OCI-LY7 (cell line): ENCODE measurements at regions not wholly inside any gene's neighbourhood (a gene's known extent, or its start where the extent isn't known, plus 50 kb on each side); places are given as distances from the start of the nearest gene placed in this dataset.
A peak's percentile ranks its signal among the peaks of the same experiment; 100 is the strongest.

Experiments used
- BruUV-seq: library from RNA; stranded (reverse); fragments of 400-500 nt; replicated peaks from 2 replicates; lab custom pipeline; 2021; lab: Mats Ljungman, UMichigan
- CTCF ChIA-PET: fragments of 300-600 bp; sonication (Branson Sonifier 250); formaldehyde crosslinking; loops from one replicate; lab custom pipeline; 2022; ENCODE audit warnings: antibody characterized with exemption; ENCODE audit not compliant: unreplicated experiment; lab: Charles Lee
- POLR2A ChIA-PET: fragments of 300-600 bp; sonication (Branson Sonifier 250); formaldehyde crosslinking; loops from one replicate; lab custom pipeline; 2022; ENCODE audit warnings: antibody characterized with exemption; lab: Charles Lee
- DNase-seq: peaks from one replicate; pipeline ENCODE4 v3.0.0-alpha.2; 2015; ENCODE audit warnings: low spot score
- H2AFZ ChIP-seq: fragments of 200-600 bp; sonication (generic), shearing (Covaris generic); 2 replicates; pipeline ENCODE4 v1.6.1; 2014; ENCODE audit warnings: mild to moderate bottlenecking, antibody characterized with exemption, low read length, moderate library complexity
- H3K27ac ChIP-seq: fragments of 200-600 bp; sonication (generic); 2 replicates; pipeline ENCODE4 v1.5.1; 2014; ENCODE audit warnings: mixed run types, low read depth, mild to moderate bottlenecking, moderate library complexity, low read length, inconsistent platforms; ENCODE audit not compliant: poor library complexity, severe bottlenecking
- H3K36me3 ChIP-seq: fragments of 200-600 bp; sonication (generic); 2 replicates; pipeline ENCODE4 v1.6.1; 2014; ENCODE audit warnings: mild to moderate bottlenecking, antibody characterized with exemption, low read length, moderate library complexity, mixed read lengths; ENCODE audit not compliant: insufficient read depth
- H3K4me1 ChIP-seq: fragments of 200-600 bp; sonication (generic); 2 replicates; pipeline ENCODE4 v1.5.1; 2014; ENCODE audit warnings: mild to moderate bottlenecking, low read length; ENCODE audit not compliant: insufficient read depth, poor library complexity, severe bottlenecking
- H3K4me2 ChIP-seq: fragments of 200-600 bp; sonication (generic); 2 replicates; pipeline ENCODE4 v1.6.1; 2014; ENCODE audit warnings: mild to moderate bottlenecking, low read length
- H3K4me3 ChIP-seq: fragments of 200-600 bp; sonication (generic); 2 replicates; pipeline ENCODE4 v1.5.1; 2014; ENCODE audit warnings: mild to moderate bottlenecking, low read depth, low read length; ENCODE audit not compliant: poor library complexity, severe bottlenecking
- H3K79me2 ChIP-seq: fragments of 200-600 bp; sonication (generic); 2 replicates; pipeline ENCODE4 v1.6.1; 2016; ENCODE audit warnings: low read depth, mild to moderate bottlenecking, low read length, moderate library complexity, mixed read lengths; ENCODE audit not compliant: insufficient read depth
- H3K9me2 ChIP-seq: fragments of 200-600 bp; sonication (generic); 2 replicates; pipeline ENCODE4 v1.6.1; 2016; ENCODE audit warnings: mild to moderate bottlenecking, low read length, mixed read lengths; ENCODE audit not compliant: insufficient read depth
- H3K9me3 ChIP-seq: fragments of 200-600 bp; sonication (generic); 2 replicates; pipeline ENCODE4 v1.6.1; 2014; ENCODE audit warnings: mild to moderate bottlenecking, mixed run types, low read length, mixed read lengths
- H4K20me1 ChIP-seq: fragments of 200-600 bp; sonication (generic); 2 replicates; pipeline ENCODE4 v1.6.1; 2014; ENCODE audit warnings: mild to moderate bottlenecking, antibody characterized with exemption, low read length, moderate library complexity, mixed read lengths; ENCODE audit not compliant: insufficient read depth
- CTCF ChIP-seq: fragments of 200-600 bp; sonication (generic); conservative IDR thresholded peaks from 2 replicates; pipeline ENCODE4 v1.5.1; 2014; ENCODE audit warnings: mild to moderate bottlenecking, antibody characterized with exemption, low read length, moderate library complexity, mixed read lengths
- EZH2phosphoT487 ChIP-seq: fragments of 200-600 bp; sonication (generic); IDR thresholded peaks from 2 replicates; pipeline ENCODE4 v1.6.1; 2018; ENCODE audit warnings: low read depth, borderline replicate concordance, mild to moderate bottlenecking, mixed run types, antibody characterized with exemption, low read length, moderate library complexity, mixed read lengths
- intact Hi-C: fragments of 100-400 bp; cut with micrococcal nuclease; formaldehyde crosslinking; loops from one replicate; pipeline ENCODE4 v1.10.0; 2022; ENCODE audit not compliant: unreplicated experiment

GRCh38 chr7:112970771-112971170, 115.9 kb downstream of the GPR85 start:
- H2AFZ ChIP-seq = no peak overlapping the region
- H3K4me2 ChIP-seq = no peak overlapping the region
- no peaks in the 10 kb centered on the region for H3K9me2 ChIP-seq
- ChIA-PET CTCF (no interaction called here), POLR2A (interaction anchor here (1.0 to 1.7 kb wide), 3 partner anchors 11 to 293 kb away, joined by 3 to 5 read pairs (median 4); no protein-coding TSS in a partner anchor)
- no peaks in the 10 kb centered on the region for H3K36me3 ChIP-seq
- no peaks in the 10 kb centered on the region for H3K79me2 ChIP-seq
- intact Hi-C loops = no loop called here
- H4K20me1 ChIP-seq = no peaks in the 10 kb centered on the region
- no peak overlapping the region for H3K4me3 ChIP-seq
- H3K9me3 ChIP-seq = no peaks in the 10 kb centered on the region
- TF ChIP-seq CTCF (peak; percentile 43), EZH2phosphoT487 (no peak)
- DNase-seq = no peak
- H3K4me1 ChIP-seq = no peaks in the 10 kb centered on the region
- BruUV-seq = no TSS peak
- H3K27ac ChIP-seq = no peak overlapping the region

GRCh38 chr7:112969946-112970345, 116.7 kb downstream of the GPR85 start:
- Histone ChIP-seq H3K4me2 (no peak overlapping the region), H3K27ac (no peak overlapping the region), H3K4me1 (no peaks in the 10 kb centered on the region), H2AFZ (no peak overlapping the region), H3K9me2 (no peaks in the 10 kb centered on the region), H3K79me2 (no peaks in the 10 kb centered on the region), H3K36me3 (no peaks in the 10 kb centered on the region), H4K20me1 (no peaks in the 10 kb centered on the region), H3K9me3 (no peaks in the 10 kb centered on the region), H3K4me3 (no peak overlapping the region)
- no peak for DNase-seq
- ChIA-PET POLR2A (interaction anchor here (1.3 to 1.7 kb wide), 2 partner anchors 10 to 18 kb away, joined by 4 to 5 read pairs; no protein-coding TSS in a partner anchor), CTCF (no interaction called here)
- intact Hi-C loops = no loop called here
- BruUV-seq = no TSS peak
- no peak for TF ChIP-seq CTCF
- TF ChIP-seq EZH2phosphoT487 = no peak

- BruUV-seq = no TSS peak
- Histone ChIP-seq H3K4me1 (no peaks in the 10 kb centered on the region), H3K9me2 (no peaks in the 10 kb centered on the region), H2AFZ (no peak overlapping the region), H3K4me2 (no peak overlapping the region), H3K36me3 (no peaks in the 10 kb centered on the region), H3K9me3 (no peaks in the 10 kb centered on the region), H3K79me2 (no peaks in the 10 kb centered on the region), H4K20me1 (no peaks in the 10 kb centered on the region), H3K27ac (no peak overlapping the region), H3K4me3 (no peak overlapping the region)
- TF ChIP-seq CTCF = no peak
- TF ChIP-seq EZH2phosphoT487 = no peak
- POLR2A ChIA-PET = interaction anchor here (0.6 to 1.4 kb wide), 2 partner anchors 11 to 228 kb away, joined by 3 to 4 read pairs; no protein-coding TSS in a partner anchor
- intact Hi-C loops = no loop called here
- DNase-seq = no peak
- CTCF ChIA-PET = interaction anchor here (0.7 kb wide), 1 partner anchor 10 kb away, joined by 3 read pairs; no protein-coding TSS in a partner anchor
Measured at GRCh38 chr7:112965506-112965905, 121.1 kb downstream of the GPR85 start.
